ENCODE measurements at regions not wholly inside any gene's neighbourhood (a gene's known extent, or its start where the extent isn't known, plus 50 kb on each side); places are given as distances from the start of the nearest gene placed in this dataset.

- TF ChIP-seq CTCF (IDR thresholded peaks at IDR 0.05) = no peak
- TF ChIP-seq POLR2A (IDR thresholded peaks at IDR 0.05) = no peak
Observed at GRCh38 chr9:86735772-86736458, 211.4 kb downstream of the GAS1 start.
